HepG2 (cell line): ENCODE measurements at regions not wholly inside any gene's neighbourhood (a gene's known extent, or its start where the extent isn't known, plus 50 kb on each side); places are given as distances from the start of the nearest gene placed in this dataset.

Source experiments
- ATF7 ChIP-seq, 2 experiments: fragments of 450-650 bp in 1 of 2; sonication (generic) in 1 of 2; formaldehyde crosslinking in 1 of 2; IDR thresholded peaks; 2 replicates each; pipeline versions ENCODE4 v1.4.0 to v1.6.1; 2016 to 2020; ENCODE audit warnings: antibody characterized with exemption in 1 of 2, mild to moderate bottlenecking in 1 of 2, missing genetic modification reagents in 1 of 2
- DMTF1 ChIP-seq: sonication (generic); formaldehyde crosslinking; IDR thresholded peaks from 2 replicates; pipeline ENCODE4 v1.4.0; 2020; ENCODE audit warnings: mild to moderate bottlenecking, missing genetic modification reagents
- GATAD2A ChIP-seq: IDR thresholded peaks from 2 replicates; pipeline ENCODE4 v1.6.1; 2016
- MTERF4 ChIP-seq: sonication (generic); formaldehyde crosslinking; IDR thresholded peaks from 2 replicates; pipeline ENCODE4 v1.8.0; 2023; ENCODE audit warnings: mild to moderate bottlenecking, missing genetic modification reagents
- NONO ChIP-seq, 2 experiments: fragments of 450-650 bp in 1 of 2; sonication (generic) in 1 of 2; formaldehyde crosslinking in 1 of 2; IDR thresholded peaks in 1 of 2; conservative IDR thresholded peaks in 1 of 2; 2 replicates each; pipeline versions ENCODE4 v1.6.1 to v1.8.0; 2017 to 2022; ENCODE audit warnings: mild to moderate bottlenecking in 1 of 2, missing genetic modification reagents in 1 of 2, moderate library complexity in 1 of 2
- ONECUT2 ChIP-seq: sonication (generic); formaldehyde crosslinking; IDR thresholded peaks from 2 replicates; pipeline ENCODE4 v1.4.0; 2020; ENCODE audit warnings: missing genetic modification reagents
- TOPORS ChIP-seq: sonication (generic); formaldehyde crosslinking; IDR thresholded peaks from 2 replicates; pipeline ENCODE4 v1.8.0; 2023; ENCODE audit warnings: mild to moderate bottlenecking, missing genetic modification reagents
- ZBED4 ChIP-seq: sonication (generic); formaldehyde crosslinking; IDR thresholded peaks from 2 replicates; pipeline ENCODE4 v1.4.0; 2020; ENCODE audit warnings: missing genetic modification reagents, borderline replicate concordance
- ZNF703 ChIP-seq: sonication (generic); formaldehyde crosslinking; IDR thresholded peaks from 2 replicates; pipeline ENCODE4 v1.5.1; 2020; ENCODE audit warnings: missing genetic modification reagents, mild to moderate bottlenecking, moderate library complexity, borderline replicate concordance
- TF ChIP-seq, protein P1 (sequence below): sonication (generic); formaldehyde crosslinking; IDR thresholded peaks from 2 replicates; pipeline ENCODE4 v1.9.0; 2022; ENCODE audit warnings: low read depth, missing genetic modification reagents
- TF ChIP-seq, protein P2 (sequence below): IDR thresholded peaks from 2 replicates; pipeline ENCODE4 v1.6.1; 2012; ENCODE audit warnings: inconsistent platforms
- TF ChIP-seq, protein P3 (sequence below): sonication (generic); formaldehyde crosslinking; IDR thresholded peaks from 2 replicates; pipeline ENCODE4 v1.4.0; 2020; ENCODE audit warnings: missing genetic modification reagents, borderline replicate concordance
- TF ChIP-seq, protein P4 (sequence below): sonication (generic); formaldehyde crosslinking; conservative IDR thresholded peaks from 2 replicates; pipeline ENCODE4 v1.5.0; 2020; ENCODE audit warnings: missing genetic modification reagents

- no peak for TF ChIP-seq DMTF1 (CRISPR knock-in tag)
- no peak for TF ChIP-seq NONO (IDR thresholded peaks at IDR 0.05)
- TF ChIP-seq NONO (CRISPR knock-in tag; conservative IDR thresholded peaks at IDR 0.05) = no peak
- peak; percentile 91 for TF ChIP-seq GATAD2A
- no peak for TF ChIP-seq ONECUT2 (CRISPR knock-in tag)
- TF ChIP-seq MTERF4 (CRISPR knock-in tag) = no peak
- no peak for TF ChIP-seq ZBED4 (CRISPR knock-in tag)
- TF ChIP-seq, protein P1, sequence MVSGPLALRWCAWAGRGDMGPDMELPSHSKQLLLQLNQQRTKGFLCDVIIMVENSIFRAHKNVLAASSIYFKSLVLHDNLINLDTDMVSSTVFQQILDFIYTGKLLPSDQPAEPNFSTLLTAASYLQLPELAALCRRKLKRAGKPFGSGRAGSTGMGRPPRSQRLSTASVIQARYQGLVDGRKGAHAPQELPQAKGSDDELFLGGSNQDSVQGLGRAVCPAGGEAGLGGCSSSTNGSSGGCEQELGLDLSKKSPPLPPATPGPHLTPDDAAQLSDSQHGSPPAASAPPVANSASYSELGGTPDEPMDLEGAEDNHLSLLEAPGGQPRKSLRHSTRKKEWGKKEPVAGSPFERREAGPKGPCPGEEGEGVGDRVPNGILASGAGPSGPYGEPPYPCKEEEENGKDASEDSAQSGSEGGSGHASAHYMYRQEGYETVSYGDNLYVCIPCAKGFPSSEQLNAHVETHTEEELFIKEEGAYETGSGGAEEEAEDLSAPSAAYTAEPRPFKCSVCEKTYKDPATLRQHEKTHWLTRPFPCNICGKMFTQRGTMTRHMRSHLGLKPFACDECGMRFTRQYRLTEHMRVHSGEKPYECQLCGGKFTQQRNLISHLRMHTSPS (CRISPR knock-in tag) = no peak
- TF ChIP-seq, protein P2, sequence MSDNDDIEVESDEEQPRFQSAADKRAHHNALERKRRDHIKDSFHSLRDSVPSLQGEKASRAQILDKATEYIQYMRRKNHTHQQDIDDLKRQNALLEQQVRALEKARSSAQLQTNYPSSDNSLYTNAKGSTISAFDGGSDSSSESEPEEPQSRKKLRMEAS = no peak
- TF ChIP-seq TOPORS (CRISPR knock-in tag) = no peak
- no peak for TF ChIP-seq ATF7 (IDR thresholded peaks at IDR 0.05)
- TF ChIP-seq ATF7 (CRISPR knock-in tag; IDR thresholded peaks at IDR 0.05) = no peak
- TF ChIP-seq ZNF703 (CRISPR knock-in tag) = no peak
- TF ChIP-seq, protein P3, sequence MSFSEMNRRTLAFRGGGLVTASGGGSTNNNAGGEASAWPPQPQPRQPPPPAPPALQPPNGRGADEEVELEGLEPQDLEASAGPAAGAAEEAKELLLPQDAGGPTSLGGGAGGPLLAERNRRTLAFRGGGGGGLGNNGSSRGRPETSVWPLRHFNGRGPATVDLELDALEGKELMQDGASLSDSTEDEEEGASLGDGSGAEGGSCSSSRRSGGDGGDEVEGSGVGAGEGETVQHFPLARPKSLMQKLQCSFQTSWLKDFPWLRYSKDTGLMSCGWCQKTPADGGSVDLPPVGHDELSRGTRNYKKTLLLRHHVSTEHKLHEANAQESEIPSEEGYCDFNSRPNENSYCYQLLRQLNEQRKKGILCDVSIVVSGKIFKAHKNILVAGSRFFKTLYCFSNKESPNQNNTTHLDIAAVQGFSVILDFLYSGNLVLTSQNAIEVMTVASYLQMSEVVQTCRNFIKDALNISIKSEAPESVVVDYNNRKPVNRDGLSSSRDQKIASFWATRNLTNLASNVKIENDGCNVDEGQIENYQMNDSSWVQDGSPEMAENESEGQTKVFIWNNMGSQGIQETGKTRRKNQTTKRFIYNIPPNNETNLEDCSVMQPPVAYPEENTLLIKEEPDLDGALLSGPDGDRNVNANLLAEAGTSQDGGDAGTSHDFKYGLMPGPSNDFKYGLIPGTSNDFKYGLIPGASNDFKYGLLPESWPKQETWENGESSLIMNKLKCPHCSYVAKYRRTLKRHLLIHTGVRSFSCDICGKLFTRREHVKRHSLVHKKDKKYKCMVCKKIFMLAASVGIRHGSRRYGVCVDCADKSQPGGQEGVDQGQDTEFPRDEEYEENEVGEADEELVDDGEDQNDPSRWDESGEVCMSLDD (CRISPR knock-in tag) = no peak
- TF ChIP-seq, protein P4, sequence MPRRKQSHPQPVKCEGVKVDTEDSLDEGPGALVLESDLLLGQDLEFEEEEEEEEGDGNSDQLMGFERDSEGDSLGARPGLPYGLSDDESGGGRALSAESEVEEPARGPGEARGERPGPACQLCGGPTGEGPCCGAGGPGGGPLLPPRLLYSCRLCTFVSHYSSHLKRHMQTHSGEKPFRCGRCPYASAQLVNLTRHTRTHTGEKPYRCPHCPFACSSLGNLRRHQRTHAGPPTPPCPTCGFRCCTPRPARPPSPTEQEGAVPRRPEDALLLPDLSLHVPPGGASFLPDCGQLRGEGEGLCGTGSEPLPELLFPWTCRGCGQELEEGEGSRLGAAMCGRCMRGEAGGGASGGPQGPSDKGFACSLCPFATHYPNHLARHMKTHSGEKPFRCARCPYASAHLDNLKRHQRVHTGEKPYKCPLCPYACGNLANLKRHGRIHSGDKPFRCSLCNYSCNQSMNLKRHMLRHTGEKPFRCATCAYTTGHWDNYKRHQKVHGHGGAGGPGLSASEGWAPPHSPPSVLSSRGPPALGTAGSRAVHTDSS (CRISPR knock-in tag) = no peak
Observed at GRCh38 chr2:163943403-163944346, 207.9 kb upstream of the FIGN start (continued).
